GM12874 (cell line): ENCODE measurements at regions not wholly inside any gene's neighbourhood (a gene's known extent, or its start where the extent isn't known, plus 50 kb on each side); places are given as distances from the start of the nearest gene placed in this dataset.
A peak's percentile ranks its signal among the peaks of the same experiment; 100 is the strongest.

Source experiments
- TF ChIP-seq, protein P1 (sequence below): IDR thresholded peaks from 2 replicates; pipeline ENCODE4 v1.5.1; 2011; ENCODE audit warnings: low read depth, mild to moderate bottlenecking, control low read depth, low read length, moderate library complexity; ENCODE audit not compliant: insufficient read depth

GRCh38 chr6:27176523-27177484, 70.7 kb upstream of the PRSS16 start:
- TF ChIP-seq, protein P1, sequence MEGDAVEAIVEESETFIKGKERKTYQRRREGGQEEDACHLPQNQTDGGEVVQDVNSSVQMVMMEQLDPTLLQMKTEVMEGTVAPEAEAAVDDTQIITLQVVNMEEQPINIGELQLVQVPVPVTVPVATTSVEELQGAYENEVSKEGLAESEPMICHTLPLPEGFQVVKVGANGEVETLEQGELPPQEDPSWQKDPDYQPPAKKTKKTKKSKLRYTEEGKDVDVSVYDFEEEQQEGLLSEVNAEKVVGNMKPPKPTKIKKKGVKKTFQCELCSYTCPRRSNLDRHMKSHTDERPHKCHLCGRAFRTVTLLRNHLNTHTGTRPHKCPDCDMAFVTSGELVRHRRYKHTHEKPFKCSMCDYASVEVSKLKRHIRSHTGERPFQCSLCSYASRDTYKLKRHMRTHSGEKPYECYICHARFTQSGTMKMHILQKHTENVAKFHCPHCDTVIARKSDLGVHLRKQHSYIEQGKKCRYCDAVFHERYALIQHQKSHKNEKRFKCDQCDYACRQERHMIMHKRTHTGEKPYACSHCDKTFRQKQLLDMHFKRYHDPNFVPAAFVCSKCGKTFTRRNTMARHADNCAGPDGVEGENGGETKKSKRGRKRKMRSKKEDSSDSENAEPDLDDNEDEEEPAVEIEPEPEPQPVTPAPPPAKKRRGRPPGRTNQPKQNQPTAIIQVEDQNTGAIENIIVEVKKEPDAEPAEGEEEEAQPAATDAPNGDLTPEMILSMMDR, result no peak

DNA sequence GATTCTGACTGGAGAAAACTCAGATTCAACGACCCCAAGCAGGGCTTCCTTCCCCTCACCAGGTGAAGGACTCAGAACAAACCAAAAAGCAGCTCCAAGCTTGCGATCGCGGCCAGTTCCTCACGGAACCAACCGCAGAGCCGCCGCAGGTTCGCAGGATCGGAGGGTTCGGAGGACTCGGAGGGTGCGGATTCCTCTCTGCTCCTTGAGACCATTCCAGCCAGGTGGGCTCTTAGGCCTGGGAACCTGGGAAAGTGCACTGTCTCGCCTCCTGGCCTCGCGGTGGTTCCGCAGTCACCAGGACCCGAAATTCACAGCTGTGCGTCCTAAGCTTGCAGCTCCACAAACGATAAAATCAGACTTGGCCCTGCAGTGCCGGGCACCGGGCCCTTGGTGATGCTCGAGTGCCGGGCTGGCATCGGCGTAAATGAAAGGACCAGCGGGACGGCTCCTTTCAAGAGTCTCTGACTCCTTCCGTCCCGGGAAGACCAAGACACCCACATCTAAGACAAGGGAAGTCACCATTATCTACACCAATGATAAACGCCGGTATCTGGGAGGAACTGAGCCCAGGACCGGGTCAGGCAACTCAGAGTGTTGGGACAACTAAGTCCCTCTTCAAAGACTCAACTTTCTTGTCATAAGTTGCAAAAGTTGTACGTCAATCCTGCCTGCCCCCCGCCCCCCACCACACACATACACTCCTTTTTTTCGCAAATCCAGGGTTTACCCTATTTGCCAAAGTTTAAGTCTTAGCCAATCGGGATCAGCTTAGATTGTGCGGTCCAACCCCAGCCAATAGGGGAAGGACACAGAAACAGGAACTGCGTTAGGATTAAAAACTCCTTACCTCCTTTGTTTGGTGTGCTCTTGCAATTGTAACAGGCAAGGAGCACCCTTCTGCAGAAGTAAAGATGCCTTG, 69.8 kb upstream of the PRSS16 start:
- TF ChIP-seq, protein P1, result peak; percentile 73

- TF ChIP-seq, protein P1, result no peak
Observed at GRCh38 chr6:27178407-27178730, 69.1 kb upstream of the PRSS16 start.

DNA sequence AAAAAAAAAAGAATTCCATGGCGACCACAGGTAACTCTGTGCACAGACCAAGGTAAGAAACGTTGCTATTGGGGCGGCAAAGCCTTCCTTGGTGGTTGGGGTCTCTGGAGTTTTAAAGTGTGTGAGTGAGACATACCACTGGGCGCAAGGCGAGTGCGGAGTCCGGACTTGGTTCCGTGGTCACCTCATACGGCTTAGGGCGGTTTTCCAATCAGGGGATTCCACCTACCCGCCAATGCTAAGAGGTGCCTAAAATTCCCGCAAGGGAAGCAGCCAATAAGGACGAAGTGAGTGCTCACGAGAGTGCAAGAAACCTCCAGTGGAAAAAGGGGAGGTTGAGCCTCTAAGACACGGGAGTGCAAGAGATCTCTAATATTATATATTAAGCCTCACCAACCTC, 68.6 kb upstream of the PRSS16 start:
- TF ChIP-seq, protein P1, result no peak

DNA sequence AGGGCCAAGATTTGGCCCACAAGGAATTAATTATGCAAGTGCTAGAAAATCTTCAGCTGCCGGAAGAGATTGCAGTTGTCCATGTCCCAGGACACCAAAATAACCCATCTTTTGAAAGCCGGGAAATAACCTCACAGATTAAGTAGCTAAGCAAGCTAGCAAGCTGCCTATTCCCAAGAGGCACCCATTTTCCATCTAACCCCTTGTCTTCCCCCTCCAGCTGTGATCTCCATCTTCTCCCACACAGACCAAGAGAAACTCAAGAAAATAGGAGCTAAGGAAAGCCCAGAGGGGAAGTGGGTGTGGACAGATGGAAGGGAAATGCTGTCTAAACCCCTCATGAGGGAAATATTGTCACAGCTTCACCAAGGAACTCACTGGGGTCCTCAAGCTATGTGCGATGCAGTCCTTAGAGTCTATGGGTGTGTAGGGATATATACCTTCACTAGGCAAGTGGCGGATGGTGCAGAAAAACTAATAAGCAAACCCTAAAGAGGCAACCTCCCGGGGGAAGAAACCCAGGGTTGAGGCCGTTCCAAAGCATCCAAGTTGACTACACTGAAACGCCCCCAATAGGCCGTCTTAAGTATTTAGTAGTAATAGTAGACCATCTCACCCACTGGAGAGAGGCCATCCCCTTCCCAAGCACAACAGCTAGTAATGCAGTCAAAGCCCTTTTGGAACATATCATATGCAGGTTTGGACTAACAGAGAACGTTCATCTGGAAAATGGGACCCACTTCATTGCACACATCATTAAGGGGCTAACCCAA, 64.3 kb upstream of the PRSS16 start:
- TF ChIP-seq, protein P1, result no peak

DNA sequence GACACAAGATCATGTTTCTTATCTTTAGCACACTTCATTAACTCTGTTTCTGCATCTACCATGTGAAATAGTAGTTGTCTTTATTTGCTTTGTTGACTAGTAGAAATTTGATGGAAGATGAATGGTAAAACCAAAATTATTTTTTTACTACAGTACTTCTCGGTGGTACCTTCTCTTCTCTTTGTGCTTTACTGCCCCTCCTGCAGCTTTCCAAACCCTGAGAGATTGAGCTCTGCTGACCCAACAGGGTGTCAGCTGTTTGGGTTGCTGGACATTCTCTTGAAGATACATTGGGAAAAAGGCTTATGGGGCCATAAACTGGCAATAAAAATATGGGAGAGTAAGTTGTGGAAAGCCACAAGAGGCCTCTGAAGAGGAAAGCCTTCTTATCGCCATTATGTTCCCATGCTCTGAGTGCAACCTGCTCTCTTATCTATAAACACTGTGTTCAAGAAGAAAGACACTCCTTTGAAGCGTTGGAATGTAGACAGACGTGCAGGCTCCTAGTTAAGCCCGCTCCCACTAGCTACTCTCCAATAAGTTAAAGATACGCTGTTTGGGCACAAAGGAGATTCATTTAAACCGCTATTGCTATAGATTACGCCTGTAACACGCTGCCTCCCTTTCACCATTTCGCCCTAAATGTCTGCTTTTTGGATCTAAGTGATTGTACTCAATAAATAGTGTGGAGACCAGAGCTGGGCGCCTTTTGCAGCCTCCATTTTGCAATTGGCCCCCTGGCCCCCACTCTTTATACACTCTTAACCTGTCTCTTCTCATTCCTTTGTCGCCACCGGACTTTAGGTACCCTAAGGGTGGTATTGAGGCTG, 60.1 kb upstream of the PRSS16 start:
- TF ChIP-seq, protein P1, result no peak
